Adrenal gland (tissue), 9 donors: ENCODE measurements at regions not wholly inside any gene's neighbourhood (a gene's known extent, or its start where the extent isn't known, plus 50 kb on each side); places are given as distances from the start of the nearest gene placed in this dataset.

Experiments used
- DNase-seq, 7 donors: peaks; one replicate each; pipeline ENCODE4 v3.0.0-alpha.2; 2019 to 2020
- H3K27ac ChIP-seq, 5 donors: fragments of 200-600 bp; sonication (generic) in 4 of 5; 1 replicate in 3 of 5; 2 replicates in 2 of 5; pipeline versions ENCODE4 v1.5.1 to v1.8.0; 2016 to 2020; ENCODE audit warnings: mild to moderate bottlenecking in 1 of 5
- H3K27me3 ChIP-seq: fragments of 200-600 bp; 2 replicates; pipeline ENCODE4 v1.8.0; 2021
- H3K36me3 ChIP-seq, 2 donors: fragments of 200-600 bp; replicated peaks in 1 of 2; 1 replicate in 1 of 2; 2 replicates in 1 of 2; pipeline versions ENCODE4 v1.5.1 to v1.8.0; 2018 to 2022
- H3K4me1 ChIP-seq, 2 donors: fragments of 200-600 bp; replicated peaks in 1 of 2; 1 replicate in 1 of 2; 2 replicates in 1 of 2; pipeline versions ENCODE4 v1.5.1 to v1.8.0; 2018 to 2021
- H3K4me3 ChIP-seq, 4 donors: fragments of 200-600 bp; sonication (generic) in 3 of 4; one replicate each; pipeline ENCODE4 v1.5.1; 2016 to 2018
- H3K9me3 ChIP-seq, 3 donors: fragments of 200-600 bp; sonication (generic) in 1 of 3; replicated peaks in 1 of 3; 1 replicate in 2 of 3; 2 replicates in 1 of 3; pipeline versions ENCODE4 v1.5.1 to v1.8.0; 2016 to 2021
- CTCF ChIP-seq, 6 experiments: fragments of 450-650 bp in 4 of 6; fragments of 200-600 bp in 2 of 6; sonication (generic) in 1 of 6; IDR thresholded peaks; 1 replicate in 5 of 6; 2 replicates in 1 of 6; pipeline versions ENCODE4 v1.5.1 to v1.8.0; 2016 to 2021; ENCODE audit warnings: antibody characterized with exemption in 6 of 6, mild to moderate bottlenecking in 2 of 6, moderate library complexity in 1 of 6
- POLR2A ChIP-seq, 2 donors: fragments of 450-650 bp; IDR thresholded peaks; one replicate each; pipeline ENCODE4 v1.6.1; 2017; ENCODE audit warnings: antibody characterized with exemption in 2 of 2, mild to moderate bottlenecking in 2 of 2, moderate library complexity in 1 of 2
- WGBS, 4 donors: extraction: QIAGEN DNeasy Blood & Tissue Kit in 2 of 4; methylation state at CpG; one replicate each; pipeline versions ENCODE4 v1.1.5 to v1.1.7; 2013 to 2017; 5-methylcytosine and 5-hydroxymethylcytosine counted together
- intact Hi-C, 2 donors: fragments of 100-400 bp; cut with DNase I; formaldehyde crosslinking; loops; one replicate each; pipeline versions ENCODE4 v1.14.1 to v1.15.0; 2022 to 2023
- donor health status: healthy with polysubstance abuse.
- donor health status: Bipolar disorder and iron deficiency.
- donor health status: DM: yes; HTN: yes; CAD: no.
- donor health status: DM: no; HTN: no; CAD: no.
- donor health status: DM: no; HTN: no; CAD: no.

- 64 to 80% (median 75%) methylated on average over 3 of the region's 3 CpGs for WGBS, 4 donors
- intact Hi-C loops: no loop called here
- no peak for TF ChIP-seq POLR2A (IDR thresholded peaks at IDR 0.05)
- TF ChIP-seq CTCF (IDR thresholded peaks at IDR 0.05): no peak
Measured at GRCh38 chr3:13693441-13693840, 144.5 kb downstream of the FBLN2 start.

GRCh38 chr3:13690636-13691035 lies 141.7 kb downstream of the FBLN2 start:
- H3K27ac ChIP-seq: no peak overlapping the region
- H3K4me1 ChIP-seq: no peaks in the 10 kb centered on the region
- no peaks in the 10 kb centered on the region for H3K9me3 ChIP-seq
- H3K27me3 ChIP-seq: no peaks in the 10 kb centered on the region
- 24 to 41% (median 36%) methylated on average over 2 of the region's 2 CpGs for WGBS, 4 donors
- no peak for DNase-seq
- H3K36me3 ChIP-seq: no peaks in the 10 kb centered on the region
- no peak for TF ChIP-seq CTCF (IDR thresholded peaks at IDR 0.05)
- no peak for TF ChIP-seq POLR2A (IDR thresholded peaks at IDR 0.05)
- intact Hi-C loops: no loop called here
- no peak overlapping the region for H3K4me3 ChIP-seq

More at GRCh38 chr3:13693441-13693840, 144.5 kb downstream of the FBLN2 start:
- Histone ChIP-seq H3K4me1 (no peaks in the 10 kb centered on the region), H3K4me3 (no peak overlapping the region), H3K27me3 (no peaks in the 10 kb centered on the region), H3K27ac (no peak overlapping the region), H3K9me3 (no peaks in the 10 kb centered on the region), H3K36me3 (no peaks in the 10 kb centered on the region)
- no peak for DNase-seq

- intact Hi-C loops: no loop called here
- no peak for TF ChIP-seq POLR2A (IDR thresholded peaks at IDR 0.05)
- no peak for TF ChIP-seq CTCF (IDR thresholded peaks at IDR 0.05)
- DNase-seq: no peak
- no peaks in the 10 kb centered on the region for H3K27me3 ChIP-seq
- H3K36me3 ChIP-seq: no peaks in the 10 kb centered on the region
- 57 to 83% (median 79%) methylated on average over 6 to 9 of the region's 9 CpGs for WGBS, 4 donors
- H3K4me3 ChIP-seq: no peak overlapping the region
- H3K4me1 ChIP-seq: no peaks in the 10 kb centered on the region
- no peaks in the 10 kb centered on the region for H3K9me3 ChIP-seq
- no peak overlapping the region for H3K27ac ChIP-seq
Measured at GRCh38 chr3:13689373-13690260, 140.7 kb downstream of the FBLN2 start.

GRCh38 chr3:13688824-13689223 lies 139.9 kb downstream of the FBLN2 start:
- 77 to 87% (median 84%) methylated on average over 5 to 7 of the region's 7 CpGs for WGBS, 4 donors

More at GRCh38 chr3:13688824-13689223, 139.9 kb downstream of the FBLN2 start:
- TF ChIP-seq POLR2A (IDR thresholded peaks at IDR 0.05): no peak
- no peak for TF ChIP-seq CTCF (IDR thresholded peaks at IDR 0.05)
- intact Hi-C loops: no loop called here
- no peak overlapping the region for H3K27ac ChIP-seq
- H3K27me3 ChIP-seq: no peaks in the 10 kb centered on the region
- no peaks in the 10 kb centered on the region for H3K9me3 ChIP-seq
- no peak for DNase-seq
- no peak overlapping the region for H3K4me3 ChIP-seq
- H3K4me1 ChIP-seq: no peaks in the 10 kb centered on the region
- no peaks in the 10 kb centered on the region for H3K36me3 ChIP-seq
